ENCODE measurements at regions not wholly inside any gene's neighbourhood (a gene's known extent, or its start where the extent isn't known, plus 50 kb on each side); places are given as distances from the start of the nearest gene placed in this dataset.

GRCh38 chr1:181219938-181220337 is 131.4 kb downstream of the IER5 start:
- ATAC-seq (peak; percentile 50; the same call in 1 of the 2 replicates), DNase-seq (ENCODE audit: low read depth, low spot score) (no peak)
- POLR2A ChIA-PET = no interaction called here
- Histone ChIP-seq H3K27ac (ENCODE audit: low read depth, low read length) (no peak overlapping the region), H3K4me2 (ENCODE audit: low read length) (no peak overlapping the region), H3K9me2 (ENCODE audit: insufficient read depth) (no peaks in the 10 kb centered on the region), H3K79me2 (ENCODE audit: insufficient read depth, low read length) (no peaks in the 10 kb centered on the region), H3K36me3 (ENCODE audit: control insufficient read depth in 1 of 2, insufficient read depth in 2 of 2, low read length in 2 of 2) (no peaks in the 10 kb centered on the region), H3K9me3 (ENCODE audit: control insufficient read depth in 1 of 2, insufficient read depth in 1 of 2, low read depth in 1 of 2, low read length in 2 of 2) (no peaks in the 10 kb centered on the region), H4K20me1 (ENCODE audit: insufficient read depth) (no peaks in the 10 kb centered on the region), H3K27me3 (ENCODE audit: insufficient read depth, low read length) (no peaks in the 10 kb centered on the region), H3K9ac (ENCODE audit: low read length) (no peak overlapping the region), H3K4me3 (replicated peaks in 1 of 2; ENCODE audit: low read depth in 1 of 2, low read length in 2 of 2) (no peak overlapping the region), H2AFZ (ENCODE audit: low read depth, low read length, poor library complexity, severe bottlenecking) (peak overlapping the region; percentile 31), H3K4me1 (ENCODE audit: control insufficient read depth in 1 of 2, insufficient read depth in 2 of 2, low read length in 2 of 2) (peaks cover 0 to 5% of the 10 kb centered on the region in 2 experiments; a peak in 1 of 4 replicates)
- RAD21 ChIA-PET (ENCODE audit: low non-redundant PET in 1 of 2, low total read pairs in 2 of 2, uncharacterized antibody in 2 of 2, unreplicated experiment in 2 of 2) = no interaction called here
- intact Hi-C loops (cut with micrococcal nuclease) = no loop called here
- TF ChIP-seq YY1 (IDR thresholded peaks at IDR 0.05; ENCODE audit: extremely low read depth, insufficient replicate concordance, low read depth, low read length) (no peak), FOSL1 (IDR thresholded peaks at IDR 0.05; ENCODE audit: low read depth) (no peak), TCF7L2 (IDR thresholded peaks at IDR 0.05; ENCODE audit: borderline replicate concordance, extremely low read depth, insufficient read depth, insufficient read length) (no peak), POLR2AphosphoS5 (IDR thresholded peaks at IDR 0.05; ENCODE audit: low read depth, low read length) (no peak), REST (IDR thresholded peaks at IDR 0.05; ENCODE audit: low read depth) (no peak), SRF (IDR thresholded peaks at IDR 0.05; ENCODE audit: low read depth) (no peak), EGR1 (IDR thresholded peaks at IDR 0.05; ENCODE audit: low read depth) (no peak), SP1 (IDR thresholded peaks at IDR 0.05; ENCODE audit: low read depth) (no peak)
- CTCF ChIA-PET = no interaction called here
- BruUV-seq (replicated peaks) = no TSS peak
